Stimulated activated CD8-positive, alpha-beta memory T cell treated with anti-CD3 and anti-CD28 coated beads, Interleukin-4, amount 100 ng/mL, for 48 hours (primary cell): ENCODE measurements at regions not wholly inside any gene's neighbourhood (a gene's known extent, or its start where the extent isn't known, plus 50 kb on each side); places are given as distances from the start of the nearest gene placed in this dataset.
"Not testable (repeated sequence)": the region's sequence is repeated elsewhere in the genome, so short reads cannot be mapped to it uniquely, and the experiment has no call there.

ENCODE experiments used
- DNase-seq: peaks from one replicate; pipeline ENCODE4 v3.0.0-alpha.2; 2020

DNA sequence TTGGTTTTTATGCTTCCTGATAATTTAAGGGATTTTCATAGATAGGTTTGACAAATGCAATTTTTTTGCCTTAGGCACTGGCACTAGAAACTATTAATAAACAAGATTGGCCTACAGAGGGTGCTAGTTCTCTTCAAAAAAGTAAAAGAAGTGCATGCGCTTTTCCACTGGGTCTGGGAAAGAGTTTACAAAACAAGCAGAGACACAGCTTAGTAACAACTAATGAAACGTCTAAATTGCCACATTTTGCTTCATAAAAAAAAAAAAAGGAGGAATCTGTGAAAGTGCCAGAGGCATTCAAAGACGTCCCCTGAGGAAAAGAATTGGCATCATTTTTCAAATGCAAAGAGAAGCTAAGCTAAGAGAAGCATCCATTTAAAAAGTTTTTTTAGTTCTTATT, 58.3 kb upstream of the EEA1 start:
- no peak for DNase-seq

DNA sequence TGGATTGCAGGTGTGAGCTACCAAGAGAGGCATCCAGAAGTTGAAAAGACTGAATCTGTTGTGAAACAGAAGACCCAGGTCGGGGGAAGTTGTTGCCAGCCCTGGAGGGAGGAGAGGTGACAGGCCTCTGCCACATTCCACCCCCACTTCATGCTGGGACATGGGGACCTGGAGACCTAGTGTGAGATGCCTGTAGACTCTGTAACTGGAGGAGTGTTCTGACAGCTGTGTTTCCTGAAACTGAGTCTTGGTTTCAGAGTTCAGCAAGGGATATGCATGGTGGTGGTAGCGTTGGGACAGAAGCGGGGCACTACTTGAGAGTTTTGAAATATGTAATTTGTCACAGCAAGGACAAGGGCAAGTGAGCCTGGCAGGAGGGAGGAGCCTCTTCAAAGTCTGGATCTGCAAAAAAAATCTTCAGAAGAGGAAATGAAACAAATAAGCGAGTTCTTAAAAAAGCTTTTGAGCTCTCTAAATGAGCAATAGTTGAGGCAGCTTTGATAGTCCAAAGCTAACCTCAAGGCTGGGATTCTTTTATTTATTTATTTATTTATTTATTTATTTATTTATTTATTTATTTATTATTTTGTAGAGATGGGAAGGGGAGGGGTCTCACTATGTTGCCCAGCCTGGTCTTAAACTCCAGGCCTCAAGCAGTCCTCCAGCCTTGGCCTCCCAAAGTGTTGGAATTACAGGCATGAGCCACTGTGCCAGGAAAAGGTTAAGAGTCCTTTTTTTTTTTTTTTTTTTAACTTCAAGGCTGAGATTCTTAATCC, 58.9 kb upstream of the EEA1 start:
- DNase-seq = peak; percentile 63

DNA sequence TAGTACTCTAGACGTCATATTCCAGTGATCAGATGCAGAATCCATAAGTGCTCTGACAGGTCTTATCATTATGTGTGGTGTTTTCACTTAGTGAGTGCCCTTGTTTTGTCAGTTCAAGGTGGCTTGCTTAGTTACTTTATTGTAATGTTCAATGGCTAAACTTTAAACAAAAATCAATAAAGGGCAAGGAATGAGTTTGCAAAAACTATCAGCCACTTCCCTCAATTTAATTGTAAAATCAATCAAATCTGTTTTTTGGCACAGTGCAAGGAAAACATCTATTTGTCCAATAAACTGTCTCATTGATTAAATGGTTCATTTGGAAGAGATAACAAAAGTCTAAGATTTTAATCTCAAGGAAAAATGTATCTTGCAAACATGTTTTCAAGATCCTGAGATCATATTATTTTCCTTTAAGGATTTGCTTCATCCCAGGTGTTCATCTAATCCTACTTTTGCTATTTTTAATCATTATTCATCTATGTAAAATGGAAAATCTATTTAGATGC, 59.6 kb upstream of the EEA1 start:
- no peak for DNase-seq

DNA sequence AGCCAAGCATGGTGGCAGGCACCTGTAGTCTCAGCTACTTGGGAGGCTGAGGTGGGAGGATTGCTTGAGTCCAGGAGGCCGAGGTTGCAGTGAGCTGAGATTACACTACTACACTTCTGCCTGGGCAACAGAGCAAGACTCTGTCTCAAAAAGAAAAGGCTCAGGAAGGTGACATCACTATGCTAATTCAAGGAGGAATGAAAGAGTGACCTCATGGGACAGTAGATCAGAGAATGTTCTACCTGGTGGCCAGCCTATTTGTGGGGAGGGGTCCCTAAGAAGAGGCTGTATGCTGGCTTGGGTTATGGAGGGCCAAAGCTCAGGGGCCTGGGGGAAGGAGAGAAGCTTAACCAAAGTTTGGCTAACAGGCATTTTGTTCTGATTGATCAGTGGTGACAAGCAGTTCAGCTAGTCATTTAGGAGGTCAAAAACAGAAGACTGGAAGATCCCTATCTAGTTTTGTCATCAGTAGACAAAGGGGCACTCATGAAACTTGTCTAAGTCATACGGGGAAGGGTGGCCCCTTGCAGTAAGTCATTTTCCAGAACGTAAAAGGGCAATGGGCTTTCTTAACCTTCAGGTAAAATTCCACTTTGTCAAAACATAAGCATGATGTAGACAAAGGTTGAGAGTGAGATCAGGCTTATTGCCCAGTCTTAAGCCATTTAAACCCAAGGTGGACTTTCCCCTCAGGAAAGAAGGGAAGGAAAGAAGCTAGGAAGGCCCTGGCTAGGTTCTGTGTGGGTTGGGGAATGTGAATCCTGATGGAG, 60.8 kb upstream of the EEA1 start:
- peak; percentile 42 for DNase-seq

DNA sequence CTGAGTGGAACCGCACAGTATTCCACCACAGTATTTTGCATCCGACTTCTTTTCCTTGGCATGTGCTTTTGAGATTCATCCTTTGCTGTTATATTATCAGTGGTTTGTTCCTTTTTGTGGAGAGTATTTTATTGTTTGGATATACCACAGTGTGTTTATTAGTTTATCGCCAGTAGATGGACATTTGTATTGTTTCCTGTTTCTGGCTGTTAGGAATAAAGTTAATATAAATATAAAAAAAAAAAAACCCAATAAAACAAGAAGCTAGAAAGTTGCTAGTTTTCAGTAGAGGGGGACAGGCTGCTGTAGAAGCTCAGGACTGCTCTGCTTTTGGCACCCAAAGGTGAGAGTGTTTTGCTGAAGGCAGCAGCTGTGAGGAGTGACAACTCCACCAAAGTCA, 62.0 kb upstream of the EEA1 start:
- DNase-seq = no peak

DNA sequence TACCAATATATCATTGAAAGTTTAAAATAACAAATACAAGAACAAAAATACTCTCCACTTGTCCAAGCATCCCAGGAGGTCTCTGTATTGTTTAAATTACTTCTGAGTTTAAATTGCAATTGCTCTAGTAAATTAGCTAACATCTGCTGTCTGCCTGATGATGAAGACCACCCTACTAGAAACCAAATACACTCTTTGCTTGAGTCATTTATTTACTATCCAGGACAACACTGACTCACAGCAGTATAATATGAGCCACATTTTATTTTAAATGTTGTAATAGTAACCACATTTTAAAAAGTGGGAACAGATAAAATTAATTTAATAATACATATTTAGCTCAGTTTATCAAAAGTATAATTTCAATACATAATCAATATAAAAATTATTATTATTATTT, 62.9 kb upstream of the EEA1 start:
- DNase-seq = no peak

DNA sequence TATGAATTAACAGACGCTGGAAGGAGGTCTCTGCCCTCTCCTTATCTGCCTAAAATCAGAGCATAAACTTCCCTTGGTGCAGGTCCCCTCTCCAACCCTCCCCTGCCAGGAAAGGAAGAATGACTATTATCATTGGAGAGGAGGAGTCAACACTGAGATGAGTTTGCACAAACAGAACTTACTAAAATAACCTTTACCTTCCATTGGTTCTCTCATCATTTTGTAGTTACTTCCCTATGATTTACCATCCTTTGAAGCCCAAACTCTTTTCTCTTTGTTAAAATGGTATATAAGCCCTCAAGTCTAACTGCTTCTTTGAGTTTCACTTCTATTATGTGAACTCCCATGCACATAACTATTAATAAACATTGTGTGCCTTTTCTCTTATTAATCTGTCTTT, 64.2 kb upstream of the EEA1 start:
- no peak for DNase-seq

DNA sequence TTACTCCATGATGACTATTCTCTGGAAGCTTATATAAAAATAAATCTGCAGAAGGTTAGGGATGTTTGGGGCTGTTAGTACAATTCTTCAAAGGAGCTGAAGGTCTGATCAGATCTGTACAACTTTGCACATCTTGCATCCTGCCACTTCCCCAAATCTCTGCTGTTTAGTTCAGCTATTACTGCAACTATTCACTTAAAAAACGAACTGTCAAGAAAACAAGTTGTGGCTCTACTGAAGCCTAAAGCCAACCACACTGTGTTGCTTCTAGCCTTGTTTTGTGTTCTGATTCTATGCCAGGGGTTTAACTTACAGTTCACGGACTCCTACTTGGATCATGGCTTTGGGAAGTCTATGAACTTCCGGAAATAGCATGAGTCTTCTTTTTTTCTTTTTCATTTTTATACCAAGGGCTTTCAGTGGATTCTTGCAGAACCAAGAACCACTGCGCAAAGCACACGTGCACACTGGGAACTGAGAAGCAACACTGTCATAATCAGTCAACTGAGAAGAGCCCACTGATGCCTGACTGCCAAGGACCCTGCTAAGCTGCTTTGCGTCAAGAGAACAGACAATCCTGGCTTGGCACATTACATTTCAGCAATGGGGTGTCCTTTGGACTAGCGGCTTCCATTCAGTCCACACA, 66.3 kb upstream of the EEA1 start:
- DNase-seq = no peak

DNA sequence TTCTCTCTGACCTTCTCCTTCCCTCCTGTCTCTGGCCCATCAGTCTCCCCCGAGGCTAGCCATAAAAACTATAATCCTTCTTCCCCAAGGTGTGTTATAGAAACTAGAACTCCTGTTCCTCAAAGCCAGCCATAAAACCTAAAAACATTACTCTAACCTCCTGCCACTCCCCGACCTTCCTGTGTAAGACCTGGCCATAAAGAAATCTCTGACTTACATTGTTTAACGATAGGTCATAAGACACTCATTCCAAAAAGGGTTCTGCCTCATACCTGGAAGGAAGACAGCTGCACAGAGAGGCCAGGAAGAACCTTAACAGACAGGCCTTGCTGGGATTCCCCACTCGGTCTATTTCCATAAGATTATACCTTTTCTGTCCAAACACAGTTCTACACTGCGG, 70.9 kb upstream of the EEA1 start:
- DNase-seq = no peak

DNA sequence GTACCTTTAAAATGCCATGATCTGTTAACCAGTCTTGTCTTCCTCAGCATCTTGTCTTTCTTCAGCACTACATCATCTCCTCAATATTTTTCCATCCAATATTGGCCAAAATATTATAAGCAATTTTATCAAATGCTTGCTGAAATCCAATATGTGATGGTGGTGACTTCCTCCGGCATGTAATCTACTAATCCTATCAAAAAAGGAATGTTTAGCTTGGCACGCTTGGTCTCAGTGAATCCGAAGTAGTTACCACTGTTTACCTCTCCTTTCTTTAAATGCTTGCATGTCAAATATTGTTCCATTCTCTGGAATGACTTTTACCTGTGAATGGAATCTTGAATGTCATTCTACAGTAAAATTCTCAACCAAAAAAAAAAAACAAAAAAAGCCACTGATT, 72.3 kb upstream of the EEA1 start:
- DNase-seq = no peak

DNA sequence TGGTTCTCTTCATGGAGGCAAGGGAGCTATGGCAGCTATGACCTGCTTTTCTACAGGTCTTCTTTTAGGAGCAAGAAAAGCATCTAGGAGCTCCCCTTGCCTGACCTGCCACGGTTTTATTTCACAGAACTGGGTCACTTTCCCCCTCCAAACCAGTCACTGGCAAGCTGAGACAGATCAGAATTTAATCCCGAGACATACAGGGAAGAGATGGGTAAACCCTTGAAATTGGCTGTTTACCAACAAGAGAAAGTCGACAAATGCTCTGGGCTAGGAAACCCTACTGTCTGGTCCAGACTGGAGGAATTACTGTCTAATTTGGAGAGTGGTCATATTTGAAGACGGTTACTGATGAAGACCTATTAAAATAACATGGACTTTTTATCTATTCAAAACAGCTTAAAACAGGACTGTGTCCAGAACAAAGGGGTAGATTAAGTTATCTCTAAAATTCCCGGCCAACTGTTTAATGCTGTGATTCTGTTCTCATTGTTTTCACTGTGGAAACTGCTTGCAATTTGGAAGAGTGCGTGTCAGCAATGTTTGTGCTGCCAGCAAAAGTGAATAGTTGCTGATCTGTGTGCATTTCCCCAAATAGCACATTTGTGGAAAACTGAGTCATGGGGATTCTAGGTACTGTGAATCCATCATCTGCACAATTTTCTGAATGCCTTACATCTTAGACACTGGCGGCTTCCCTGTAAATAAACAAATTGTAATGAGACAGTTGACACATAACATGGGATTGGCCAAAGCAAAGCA, 73.4 kb upstream of the EEA1 start:
- DNase-seq = no peak

DNA sequence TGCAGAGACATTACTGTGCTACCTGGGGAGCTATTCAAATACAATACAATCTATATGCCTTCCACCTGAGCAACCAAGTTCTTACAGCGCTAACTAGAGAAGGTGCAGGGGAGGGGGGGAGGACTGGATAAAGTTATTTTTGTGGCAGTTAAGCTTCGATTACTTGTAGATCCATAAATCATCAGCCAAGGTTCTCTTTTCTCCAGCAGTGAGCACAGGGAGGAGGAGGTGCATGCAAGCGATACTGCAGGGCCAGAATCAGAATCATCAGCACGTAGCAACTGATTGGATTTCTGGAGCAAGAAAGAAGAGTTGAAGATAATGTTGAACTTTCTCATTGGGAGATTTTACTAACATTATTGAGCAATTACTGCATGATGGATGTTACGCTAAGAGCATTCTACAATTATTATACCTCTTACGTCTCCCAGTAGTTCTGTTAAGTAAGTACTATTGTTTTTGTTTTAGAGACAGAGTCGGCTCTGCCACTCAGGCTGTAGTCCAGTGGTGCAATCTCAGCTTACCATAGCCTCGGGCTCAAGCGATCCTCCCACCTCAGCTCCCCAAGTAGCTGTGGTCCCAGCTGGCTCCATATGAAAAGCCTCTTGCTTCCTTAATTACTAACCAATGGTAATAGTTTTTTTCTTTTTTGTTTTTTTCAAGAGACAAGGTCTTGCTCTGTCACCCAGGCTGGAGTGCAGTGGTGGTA, 74.6 kb upstream of the EEA1 start:
- DNase-seq = no peak

DNA sequence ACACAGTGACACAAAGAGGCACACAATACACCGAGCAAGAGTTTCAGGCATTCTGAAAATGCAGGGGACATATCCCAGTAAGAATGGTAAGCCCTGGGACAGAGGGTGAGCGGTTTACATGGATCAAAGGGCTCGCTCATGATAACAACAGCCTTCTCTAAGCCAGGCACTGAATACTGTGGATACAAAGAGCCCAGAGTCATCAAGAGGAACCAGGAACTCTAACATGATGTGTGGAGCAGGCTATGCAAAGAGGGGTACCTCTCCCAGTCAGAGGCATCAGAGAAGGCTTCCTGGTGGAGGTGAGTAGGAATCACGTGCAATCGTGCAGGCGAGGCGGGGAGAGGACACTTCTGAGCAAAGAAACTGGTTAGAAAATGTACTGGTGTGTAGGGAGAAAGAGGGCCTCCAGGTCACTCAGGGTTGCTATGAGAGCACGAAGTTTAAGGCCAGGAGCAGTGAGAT, 76.9 kb upstream of the EEA1 start:
- DNase-seq = no peak

DNA sequence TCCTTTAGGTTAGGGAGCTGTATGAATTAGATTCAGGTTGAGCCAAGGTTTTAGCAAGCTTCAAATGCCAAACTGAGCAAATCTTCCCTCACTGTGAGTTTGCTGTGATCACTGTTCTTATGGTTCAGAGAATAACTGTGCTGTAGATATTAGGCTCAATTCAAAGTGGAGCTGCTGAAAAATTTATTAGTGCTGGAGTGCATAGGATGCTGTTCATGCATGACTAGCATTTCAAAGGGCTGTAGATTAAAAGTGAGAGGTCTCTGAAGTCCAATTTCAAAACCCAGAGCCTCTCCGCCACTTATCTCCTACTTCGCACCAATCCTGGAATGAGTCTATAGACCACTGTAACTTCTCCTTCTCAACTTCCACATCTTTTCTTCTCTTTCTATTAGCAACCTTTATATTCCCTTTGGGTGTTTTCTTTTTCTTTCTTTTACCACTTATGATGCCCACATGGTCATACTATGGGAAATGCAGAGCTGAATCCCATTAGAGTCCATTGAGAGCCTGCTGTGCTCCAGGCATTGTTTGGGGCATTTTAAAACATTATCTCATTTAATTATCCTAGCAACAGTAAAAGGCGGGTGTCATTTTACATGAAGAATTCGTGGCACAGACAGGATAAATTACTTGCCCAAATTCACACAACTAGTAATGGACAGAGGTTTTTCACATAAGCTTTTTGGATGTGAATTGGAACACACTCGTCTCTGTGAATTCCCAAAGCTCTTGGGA, 77.5 kb upstream of the EEA1 start:
- no peak for DNase-seq

DNA sequence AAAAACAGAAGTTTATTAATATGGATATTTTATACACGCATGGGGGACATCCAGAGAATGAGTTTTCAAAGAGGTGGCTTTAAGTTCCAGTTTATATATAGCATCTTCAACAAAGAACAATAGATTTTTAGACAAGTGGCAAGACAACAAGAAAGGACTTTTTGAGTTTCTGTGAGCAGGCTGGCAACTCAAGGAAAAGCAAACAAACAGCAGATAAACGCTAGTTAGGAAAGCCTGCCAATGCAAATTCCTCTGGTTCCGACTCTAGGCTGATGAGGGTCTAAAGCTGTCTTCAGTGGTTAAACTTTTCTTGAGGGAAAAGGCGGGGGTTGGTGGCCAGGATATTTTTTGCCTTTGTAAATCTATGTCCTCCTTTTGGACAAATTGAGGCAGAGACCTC, 78.4 kb upstream of the EEA1 start:
- DNase-seq = no peak

DNA sequence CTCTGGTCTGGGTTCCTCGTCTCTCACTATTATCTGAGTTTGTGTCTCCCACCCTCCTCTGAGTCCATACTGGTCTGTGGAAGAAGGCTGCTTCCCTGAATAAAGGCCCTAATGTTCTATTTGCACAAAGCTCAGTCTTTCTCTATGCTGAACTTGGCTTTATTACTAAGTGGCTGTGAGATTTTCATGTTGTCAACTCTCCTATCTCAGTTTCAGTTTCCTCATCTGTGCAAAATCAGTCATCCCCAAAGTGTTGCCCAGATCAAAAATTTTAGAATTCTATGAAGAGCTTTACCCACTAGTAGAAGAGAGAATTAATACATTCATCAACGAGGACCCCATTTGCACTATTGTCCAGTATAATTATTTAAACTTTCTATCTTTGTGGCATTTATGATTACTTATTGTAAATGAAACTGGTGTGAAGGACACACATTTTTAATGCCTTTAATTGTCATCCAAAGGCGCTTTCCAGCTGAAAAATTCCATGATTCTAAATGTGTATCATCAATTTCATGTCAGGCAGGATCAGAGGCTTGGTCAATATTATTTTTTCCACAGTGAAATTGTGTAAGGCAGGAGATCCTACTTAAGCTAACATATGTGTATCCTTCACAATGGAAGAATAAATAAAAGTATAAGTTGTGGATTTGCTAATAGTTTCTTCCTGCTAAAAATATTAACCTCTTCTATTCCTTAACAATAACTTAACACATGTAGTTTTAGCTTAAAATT, 79.1 kb upstream of the EEA1 start:
- DNase-seq = no peak

DNA sequence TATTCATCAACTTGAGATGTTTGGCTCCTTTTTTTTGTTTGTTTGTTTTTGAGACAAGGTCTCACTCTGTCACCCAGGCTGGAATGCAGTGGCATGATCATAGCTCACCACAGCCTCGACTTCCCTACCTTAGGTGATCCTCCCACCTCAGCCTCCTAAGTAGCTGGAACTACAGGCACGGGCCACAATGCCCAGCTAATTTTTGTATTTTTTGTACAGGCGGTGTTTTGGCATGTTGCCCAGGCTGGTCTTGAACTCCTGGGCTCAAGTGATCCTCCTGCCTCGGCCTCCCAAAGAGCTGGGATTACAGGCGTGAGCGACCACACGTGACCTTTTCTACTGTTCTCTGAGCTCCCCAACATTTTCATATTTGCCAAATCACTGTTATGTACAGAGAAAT, 79.8 kb upstream of the EEA1 start:
- DNase-seq = not testable (repeated sequence)

DNA sequence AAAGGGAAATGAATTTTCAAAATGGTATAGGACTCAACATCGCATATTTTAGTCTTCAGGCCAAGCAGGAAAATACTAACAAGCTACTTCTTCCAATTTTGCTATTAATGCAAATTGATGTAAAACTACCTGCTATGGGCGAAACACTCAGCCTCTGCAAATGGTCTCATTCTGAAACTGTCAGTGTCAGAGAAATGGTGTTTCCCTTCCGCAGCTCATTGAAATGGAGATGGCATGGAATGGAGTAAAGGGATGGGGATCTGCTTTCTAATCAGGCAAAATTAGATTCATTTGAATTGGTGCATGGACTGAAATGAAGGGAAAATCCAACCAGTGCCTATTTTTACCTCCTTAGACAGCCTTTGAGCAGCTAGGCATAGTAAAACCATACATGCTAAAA, 80.4 kb upstream of the EEA1 start:
- DNase-seq = no peak

DNA sequence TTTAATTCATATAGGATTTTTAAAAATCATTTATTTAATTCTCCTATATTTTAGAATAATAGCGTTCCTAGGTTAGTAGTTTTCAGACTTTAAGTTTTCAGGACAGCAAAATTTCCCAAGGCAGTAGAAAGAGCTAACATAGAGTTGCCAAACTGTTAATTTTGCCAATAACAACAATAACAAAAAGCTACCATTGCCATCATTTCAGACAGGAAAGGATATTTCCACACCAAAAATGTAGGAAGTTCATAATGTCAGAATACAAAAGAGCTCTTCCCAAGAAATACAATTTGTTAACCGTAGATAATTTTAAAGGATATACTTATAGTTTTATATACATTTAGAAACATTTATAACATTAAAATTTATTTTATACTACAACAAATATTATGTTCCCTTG, 81.4 kb upstream of the EEA1 start:
- DNase-seq = no peak

DNA sequence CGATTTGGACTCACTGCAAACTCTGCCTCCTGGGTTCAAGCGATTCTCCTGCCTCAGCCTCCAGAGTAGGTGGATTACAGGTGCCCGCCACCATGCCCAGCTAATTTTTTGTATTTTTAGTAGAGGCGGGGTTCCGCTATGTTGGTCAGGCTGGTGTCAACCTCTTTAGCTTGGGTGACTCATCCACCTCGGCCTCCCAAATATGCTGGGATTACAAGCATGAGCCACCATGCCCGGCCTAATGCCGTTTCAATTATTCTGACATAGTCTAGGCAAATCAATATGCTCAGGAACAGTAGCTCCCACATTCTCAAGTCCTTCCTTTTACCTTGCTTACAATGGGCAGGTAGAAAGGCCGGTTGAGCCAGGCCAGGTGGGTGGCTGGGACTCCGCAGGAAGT, 82.0 kb upstream of the EEA1 start:
- DNase-seq = no peak
